GM12872 (cell line): ENCODE measurements at regions not wholly inside any gene's neighbourhood (a gene's known extent, or its start where the extent isn't known, plus 50 kb on each side); places are given as distances from the start of the nearest gene placed in this dataset.

Experiments used
- CTCF ChIP-seq: IDR thresholded peaks from 3 replicates; pipeline ENCODE4 v1.5.1; 2011; ENCODE audit warnings: low read depth, mild to moderate bottlenecking, low read length, moderate library complexity; ENCODE audit not compliant: insufficient read depth

DNA sequence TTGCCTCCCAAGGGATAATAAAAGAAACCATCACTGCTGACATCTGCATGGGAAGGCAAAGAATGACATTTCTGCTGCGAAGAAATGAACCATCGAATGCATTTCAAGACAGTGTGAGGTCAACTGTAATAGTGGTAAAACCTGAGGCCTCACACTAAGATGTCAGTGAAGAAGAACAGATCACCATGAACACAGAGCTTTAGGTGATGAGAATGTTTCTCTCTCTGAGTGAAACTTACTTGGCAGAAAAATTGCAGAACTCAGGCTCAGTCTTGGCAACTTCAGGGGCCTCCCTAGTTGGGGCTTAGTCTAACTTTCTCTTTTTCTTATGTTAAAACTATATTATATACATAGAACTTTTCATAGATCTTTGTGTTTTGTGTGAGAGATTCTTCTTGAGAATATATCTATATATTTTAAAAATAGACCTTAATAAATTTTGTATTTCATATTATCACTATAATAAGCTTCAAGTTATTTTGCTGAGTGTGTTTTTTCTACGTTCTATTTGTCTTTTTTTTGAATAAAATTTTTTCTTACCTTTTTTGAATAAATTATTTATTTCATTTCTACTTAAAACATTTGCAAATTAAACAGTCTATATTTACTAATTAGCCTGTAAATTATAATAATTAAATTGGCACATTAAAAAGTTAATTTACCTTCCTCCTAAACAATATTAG is 427.5 kb upstream of the TRIB2 start:
- no peak for TF ChIP-seq CTCF

DNA sequence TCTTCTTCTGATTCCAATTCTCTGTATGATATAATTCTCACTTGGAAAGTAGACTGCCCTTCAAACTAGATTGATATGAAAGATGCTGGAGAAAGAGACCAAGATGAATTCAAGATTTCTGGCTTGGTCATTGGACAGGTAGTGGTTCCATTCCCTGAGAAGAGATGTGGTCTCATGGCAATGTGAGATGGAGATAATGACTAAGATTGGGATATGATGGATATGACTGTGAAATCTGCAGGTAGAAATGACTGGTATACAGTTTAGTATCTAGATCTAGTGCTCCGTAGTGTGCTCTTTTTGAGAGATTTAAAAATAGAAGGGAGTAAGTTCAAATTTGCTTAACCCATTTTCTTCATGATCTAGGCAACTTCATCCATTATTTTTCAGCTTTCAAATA is 425.4 kb upstream of the TRIB2 start:
- no peak for TF ChIP-seq CTCF

- TF ChIP-seq CTCF: no peak
Observed at GRCh38 chr2:12293874-12294273, 422.9 kb upstream of the TRIB2 start.

DNA sequence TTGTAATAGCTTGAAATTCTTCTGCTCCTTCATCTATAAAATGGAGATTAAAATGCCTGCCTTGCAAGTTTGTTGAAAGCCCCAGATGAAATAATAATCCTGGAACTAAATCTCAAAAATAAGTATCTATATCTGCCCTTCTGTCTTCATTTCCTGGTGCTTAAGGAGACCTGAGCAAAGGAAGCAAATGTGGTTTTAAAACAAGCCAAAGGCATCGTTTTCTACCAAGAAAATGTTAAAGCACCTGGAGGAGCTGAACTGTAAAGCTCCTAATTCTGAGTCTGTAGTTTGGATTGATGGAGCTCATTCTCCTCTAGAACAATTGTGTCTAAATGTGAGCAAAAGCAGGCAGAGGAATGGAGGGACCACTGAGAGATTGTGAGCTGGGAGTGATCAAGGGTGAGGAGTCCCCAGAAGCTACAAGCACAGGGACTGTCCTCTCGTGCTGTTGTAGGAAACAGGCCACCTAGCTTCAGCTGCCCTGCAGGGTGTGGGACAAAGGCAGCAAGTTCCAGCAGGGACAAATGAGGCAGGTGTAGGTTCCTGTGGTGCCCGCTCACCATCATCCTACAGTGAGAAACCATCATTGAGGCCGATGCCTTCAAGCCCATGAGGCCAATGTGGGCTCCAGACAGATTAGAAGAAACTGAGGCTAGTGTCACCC is 420.7 kb upstream of the TRIB2 start:
- no peak for TF ChIP-seq CTCF

DNA sequence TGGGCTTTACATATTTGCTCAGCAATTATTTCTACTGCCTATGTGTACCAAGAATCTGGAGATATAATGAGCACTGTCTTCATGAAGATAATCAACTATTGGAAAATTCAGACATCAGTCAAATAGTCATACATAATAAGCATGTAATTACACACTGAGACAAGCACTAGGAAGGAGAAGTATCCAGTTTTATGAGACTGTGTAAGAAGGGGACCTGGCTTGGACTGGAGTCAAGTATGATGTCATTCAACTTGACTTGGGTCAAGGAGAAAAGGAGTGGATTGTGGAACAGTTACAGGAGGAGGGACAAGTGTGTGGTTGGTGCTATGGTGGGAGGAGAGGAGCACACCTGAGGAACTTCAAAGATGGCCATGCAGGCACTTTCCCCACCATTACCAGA is 419.8 kb upstream of the TRIB2 start:
- no peak for TF ChIP-seq CTCF

GRCh38 chr2:12298352-12298751 is 418.4 kb upstream of the TRIB2 start:
- TF ChIP-seq CTCF: no peak

- no peak for TF ChIP-seq CTCF
Observed at GRCh38 chr2:12299431-12299830, 417.3 kb upstream of the TRIB2 start.
